ENCODE measurements at regions not wholly inside any gene's neighbourhood (a gene's known extent, or its start where the extent isn't known, plus 50 kb on each side); places are given as distances from the start of the nearest gene placed in this dataset.
"Not testable (repeated sequence)": the region's sequence is repeated elsewhere in the genome, so short reads cannot be mapped to it uniquely, and the experiment has no call there.

GRCh38 chr13:50493683-50494082, 349.8 kb downstream of the DLEU7 start:
- H3K9ac ChIP-seq (ENCODE audit: insufficient read depth, low read length) = no peak overlapping the region
- no peaks in the 10 kb centered on the region for H3K4me1 ChIP-seq (ENCODE audit: control insufficient read depth, extremely low read depth, insufficient read depth, low read length)
- H3K27ac ChIP-seq (ENCODE audit: insufficient read depth, low read length) = no peak overlapping the region
- DNase-seq (ENCODE audit: low read depth in 2 of 2) = no peak
- no peaks in the 10 kb centered on the region for H3K36me3 ChIP-seq (ENCODE audit: control insufficient read depth, insufficient read depth, low read length)
- no peaks in the 10 kb centered on the region for H3K9me3 ChIP-seq (ENCODE audit: control insufficient read depth, insufficient read depth, low read depth, low read length)
- no peaks in the 10 kb centered on the region for H4K20me1 ChIP-seq (ENCODE audit: control insufficient read depth, extremely low read depth, insufficient read depth, low read length)
- H3K79me2 ChIP-seq (ENCODE audit: control insufficient read depth, insufficient read depth, low read length) = no peaks in the 10 kb centered on the region
- H2AFZ ChIP-seq (ENCODE audit: low read length) = no peak overlapping the region
- TF ChIP-seq, protein P1, sequence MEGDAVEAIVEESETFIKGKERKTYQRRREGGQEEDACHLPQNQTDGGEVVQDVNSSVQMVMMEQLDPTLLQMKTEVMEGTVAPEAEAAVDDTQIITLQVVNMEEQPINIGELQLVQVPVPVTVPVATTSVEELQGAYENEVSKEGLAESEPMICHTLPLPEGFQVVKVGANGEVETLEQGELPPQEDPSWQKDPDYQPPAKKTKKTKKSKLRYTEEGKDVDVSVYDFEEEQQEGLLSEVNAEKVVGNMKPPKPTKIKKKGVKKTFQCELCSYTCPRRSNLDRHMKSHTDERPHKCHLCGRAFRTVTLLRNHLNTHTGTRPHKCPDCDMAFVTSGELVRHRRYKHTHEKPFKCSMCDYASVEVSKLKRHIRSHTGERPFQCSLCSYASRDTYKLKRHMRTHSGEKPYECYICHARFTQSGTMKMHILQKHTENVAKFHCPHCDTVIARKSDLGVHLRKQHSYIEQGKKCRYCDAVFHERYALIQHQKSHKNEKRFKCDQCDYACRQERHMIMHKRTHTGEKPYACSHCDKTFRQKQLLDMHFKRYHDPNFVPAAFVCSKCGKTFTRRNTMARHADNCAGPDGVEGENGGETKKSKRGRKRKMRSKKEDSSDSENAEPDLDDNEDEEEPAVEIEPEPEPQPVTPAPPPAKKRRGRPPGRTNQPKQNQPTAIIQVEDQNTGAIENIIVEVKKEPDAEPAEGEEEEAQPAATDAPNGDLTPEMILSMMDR (conservative IDR thresholded peaks at IDR 0.05 in 1 of 2, IDR thresholded peaks at IDR 0.05 in 1 of 2; ENCODE audit: low read depth in 1 of 2, low read length in 2 of 2) = no peak
- TF ChIP-seq EZH2 (IDR thresholded peaks at IDR 0.05; ENCODE audit: low read length, missing control alignments) = no peak
- H3K27me3 ChIP-seq (ENCODE audit: control insufficient read depth, insufficient read depth, low read length) = peaks cover 3% of the 10 kb centered on the region
- no peak overlapping the region for H3K4me3 ChIP-seq (replicated peaks in 1 of 4; ENCODE audit: control extremely low read depth in 1 of 4, insufficient read depth in 1 of 4, low read depth in 3 of 4, low read length in 4 of 4)
- H3K4me2 ChIP-seq (ENCODE audit: extremely low read depth, insufficient read depth, low read length) = no peak overlapping the region

- Histone ChIP-seq H3K4me1 (ENCODE audit: control insufficient read depth, extremely low read depth, insufficient read depth, low read length) (no peaks in the 10 kb centered on the region), H3K27me3 (ENCODE audit: control insufficient read depth, insufficient read depth, low read length) (peaks cover 3% of the 10 kb centered on the region), H2AFZ (ENCODE audit: low read length) (no peak overlapping the region), H3K9me3 (ENCODE audit: control insufficient read depth, insufficient read depth, low read depth, low read length) (no peaks in the 10 kb centered on the region), H3K9ac (ENCODE audit: insufficient read depth, low read length) (no peak overlapping the region), H3K36me3 (ENCODE audit: control insufficient read depth, insufficient read depth, low read length) (no peaks in the 10 kb centered on the region), H3K4me2 (ENCODE audit: extremely low read depth, insufficient read depth, low read length) (no peak overlapping the region), H3K79me2 (ENCODE audit: control insufficient read depth, insufficient read depth, low read length) (no peaks in the 10 kb centered on the region), H4K20me1 (ENCODE audit: control insufficient read depth, extremely low read depth, insufficient read depth, low read length) (no peaks in the 10 kb centered on the region), H3K27ac (ENCODE audit: insufficient read depth, low read length) (no peak overlapping the region), H3K4me3 (replicated peaks in 1 of 4; ENCODE audit: control extremely low read depth in 1 of 4, insufficient read depth in 1 of 4, low read depth in 3 of 4, low read length in 4 of 4) (no peak overlapping the region)
- no peak for TF ChIP-seq EZH2 (IDR thresholded peaks at IDR 0.05; ENCODE audit: low read length, missing control alignments)
- TF ChIP-seq, protein P1 (conservative IDR thresholded peaks at IDR 0.05 in 1 of 2, IDR thresholded peaks at IDR 0.05 in 1 of 2; ENCODE audit: low read depth in 1 of 2, low read length in 2 of 2) = no peak
- no peak for DNase-seq (ENCODE audit: low read depth in 2 of 2)
Measured at GRCh38 chr13:50494138-50494537, 349.4 kb downstream of the DLEU7 start.

GRCh38 chr13:50503212-50503611, 340.3 kb downstream of the DLEU7 start:
- H3K27ac ChIP-seq (ENCODE audit: insufficient read depth, low read length); H3K4me3 ChIP-seq (replicated peaks in 1 of 4; ENCODE audit: control extremely low read depth in 1 of 4, insufficient read depth in 1 of 4, low read depth in 3 of 4, low read length in 4 of 4); H2AFZ ChIP-seq (ENCODE audit: low read length); H3K27me3 ChIP-seq (ENCODE audit: control insufficient read depth, insufficient read depth, low read length); DNase-seq (ENCODE audit: low read depth in 2 of 2); H3K79me2 ChIP-seq (ENCODE audit: control insufficient read depth, insufficient read depth, low read length); H3K9ac ChIP-seq (ENCODE audit: insufficient read depth, low read length); H3K36me3 ChIP-seq (ENCODE audit: control insufficient read depth, insufficient read depth, low read length); H3K4me1 ChIP-seq (ENCODE audit: control insufficient read depth, extremely low read depth, insufficient read depth, low read length); H4K20me1 ChIP-seq (ENCODE audit: control insufficient read depth, extremely low read depth, insufficient read depth, low read length); H3K4me2 ChIP-seq (ENCODE audit: extremely low read depth, insufficient read depth, low read length); H3K9me3 ChIP-seq (ENCODE audit: control insufficient read depth, insufficient read depth, low read depth, low read length): not testable (repeated sequence)

All from fibroblast of lung (primary cell).